Tongue (tissue), 1 donor: ENCODE measurements at regions not wholly inside any gene's neighbourhood (a gene's known extent, or its start where the extent isn't known, plus 50 kb on each side); places are given as distances from the start of the nearest gene placed in this dataset.
A peak's percentile ranks its signal among the peaks of the same experiment; 100 is the strongest.
"Not testable (repeated sequence)": the region's sequence is repeated elsewhere in the genome, so short reads cannot be mapped to it uniquely, and the experiment has no call there.

Experiments used
- DNase-seq: peaks from one replicate; pipeline ENCODE4 v3.0.0-alpha.2; 2015

DNA sequence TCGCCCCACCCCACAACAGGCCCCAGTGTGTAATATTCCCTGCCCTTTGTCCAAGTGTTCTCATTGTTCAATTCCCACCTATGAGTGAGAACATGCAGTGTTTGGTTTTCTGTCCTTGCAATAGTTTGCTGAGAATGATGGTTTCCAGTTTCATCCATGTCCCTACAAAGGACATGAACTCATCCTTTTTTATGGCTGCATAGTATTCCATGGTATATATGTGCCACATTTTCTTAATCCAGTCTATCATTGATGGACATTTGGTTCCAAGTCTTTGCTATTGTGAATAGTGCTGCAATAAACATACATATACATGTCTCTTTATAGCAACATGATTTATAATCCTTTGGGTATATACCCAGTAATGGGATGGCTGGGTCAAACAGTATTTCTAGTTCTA is 132.7 kb downstream of the SNX10 start:
- not testable (repeated sequence) for DNase-seq

DNA sequence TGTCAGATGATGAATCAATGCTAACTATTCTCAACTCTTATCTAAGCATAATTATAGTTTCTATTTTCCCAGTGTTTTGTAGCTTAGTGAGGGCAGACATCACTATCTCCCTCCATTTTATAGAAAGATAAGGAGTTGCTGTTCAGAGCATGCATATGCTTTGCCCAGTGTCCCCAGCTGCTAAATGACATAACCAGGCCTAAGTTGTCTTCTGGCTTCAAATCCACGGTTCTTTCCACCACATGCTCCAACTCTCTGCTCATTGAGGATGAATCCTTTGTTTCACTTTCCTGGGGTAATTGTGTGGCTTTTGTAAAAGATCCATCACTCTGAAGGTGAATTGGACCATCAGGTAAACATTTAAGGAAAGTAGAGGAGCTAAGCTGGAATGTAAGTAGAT is 134.0 kb downstream of the SNX10 start:
- DNase-seq, result no peak

DNA sequence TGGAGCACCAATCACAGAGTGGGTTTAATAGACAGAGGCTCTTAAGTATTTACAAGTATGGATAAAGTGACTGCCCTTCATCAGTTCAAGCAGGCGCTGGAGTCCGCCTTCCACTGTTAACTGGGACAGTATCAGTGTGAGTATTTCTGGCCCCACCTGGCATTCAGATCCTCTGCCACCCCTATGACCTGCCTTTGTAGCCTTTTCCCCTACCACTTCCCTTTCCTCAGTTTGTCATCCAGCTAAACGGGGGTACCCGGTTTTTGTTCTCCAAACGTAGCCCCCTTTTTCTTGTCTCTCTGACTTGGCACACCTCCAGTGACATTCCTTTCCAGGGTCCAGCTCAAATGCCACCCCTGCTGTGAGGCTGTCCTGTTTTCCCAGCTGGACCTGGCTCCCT is 134.4 kb downstream of the SNX10 start:
- DNase-seq, result no peak

GRCh38 chr7:26428571-26428970 is 136.9 kb downstream of the SNX10 start:
- no peak for DNase-seq

DNA sequence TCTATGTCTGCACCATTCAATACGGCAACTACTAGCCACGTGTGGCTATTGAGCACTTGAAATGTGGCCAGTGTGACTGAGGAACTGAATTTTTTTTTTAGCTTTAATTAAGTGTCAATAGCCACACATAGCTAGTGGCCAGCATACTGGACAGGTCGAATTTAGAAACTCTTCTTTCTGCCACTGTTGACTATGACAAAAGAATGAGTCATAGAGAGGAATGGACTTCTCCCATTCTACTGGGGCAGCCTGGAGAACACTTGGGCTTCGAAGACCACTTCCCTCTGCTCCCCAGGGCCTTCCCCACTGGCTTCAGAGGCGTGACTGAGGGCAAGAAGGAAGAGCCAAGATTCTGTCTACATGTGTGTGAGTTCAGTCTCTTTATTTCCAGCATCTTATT is 137.5 kb downstream of the SNX10 start:
- no peak for DNase-seq

GRCh38 chr7:26434974-26435373 is 143.3 kb downstream of the SNX10 start:
- no peak for DNase-seq

DNA sequence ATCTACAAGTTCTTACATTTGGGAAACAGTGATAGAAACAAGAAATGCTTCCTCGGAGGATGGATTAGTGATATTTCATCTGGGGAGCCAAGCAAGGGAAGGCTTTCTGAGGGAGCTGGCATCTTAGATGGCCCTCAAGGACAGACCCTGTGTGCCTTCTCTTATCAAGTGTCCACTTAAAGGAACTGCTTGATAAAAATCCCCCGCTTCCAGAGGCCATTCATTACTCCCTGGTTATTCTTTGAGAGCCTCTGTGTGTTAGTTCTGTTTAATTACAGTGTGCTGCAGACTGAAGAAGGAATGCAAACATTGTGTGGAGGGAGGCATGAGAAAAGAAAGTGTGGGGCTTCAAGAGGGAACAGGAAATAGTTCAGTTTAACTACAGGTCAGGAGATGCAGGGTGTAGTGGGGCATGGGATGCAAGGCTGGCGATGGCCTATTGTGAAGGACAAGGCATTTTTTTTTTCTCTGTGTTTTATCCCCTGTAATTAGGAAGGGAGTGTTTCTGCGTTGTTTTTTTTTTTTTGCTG is 145.4 kb downstream of the SNX10 start:
- DNase-seq, result no peak

- DNase-seq, result no peak
Observed at GRCh38 chr7:26438078-26438477, 146.4 kb downstream of the SNX10 start.

- no peak for DNase-seq
Observed at GRCh38 chr7:26439521-26440232, 148.0 kb downstream of the SNX10 start.

GRCh38 chr7:26440233-26441001 is 148.8 kb downstream of the SNX10 start:
- no peak for DNase-seq

- DNase-seq, result no peak
Observed at GRCh38 chr7:26441002-26441521, 149.4 kb downstream of the SNX10 start.

DNA sequence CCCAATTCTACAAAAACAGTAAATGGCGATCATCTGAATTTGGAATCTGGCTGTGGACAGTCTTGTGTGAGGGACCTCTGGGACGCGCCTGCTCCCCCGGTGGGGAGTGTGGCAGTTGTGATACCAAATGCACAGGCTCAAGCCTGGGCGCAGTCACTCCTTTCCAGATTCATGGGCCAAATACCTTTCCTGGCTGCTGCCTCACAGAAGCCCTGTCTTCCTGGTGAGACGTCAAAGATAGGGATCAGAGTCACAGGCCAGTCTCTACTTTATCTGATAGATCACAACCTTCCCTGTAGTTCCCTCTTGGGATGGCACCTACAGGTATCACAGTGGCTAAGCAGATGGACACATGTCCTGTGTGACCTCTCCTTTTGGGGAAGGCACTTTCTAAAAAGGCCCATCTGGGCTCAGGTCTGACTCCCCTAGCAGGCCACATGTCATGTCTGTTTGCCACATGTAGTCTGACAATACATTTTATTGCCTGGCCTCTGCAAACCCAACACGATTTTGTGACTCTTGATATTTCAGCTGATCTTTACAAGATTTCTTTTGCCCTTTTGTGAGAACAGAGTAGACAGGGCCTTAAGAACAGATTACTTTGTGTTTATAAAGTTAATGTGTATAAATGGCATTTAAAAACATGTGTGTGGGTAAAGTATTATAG is 150.1 kb downstream of the SNX10 start:
- no peak for DNase-seq

DNA sequence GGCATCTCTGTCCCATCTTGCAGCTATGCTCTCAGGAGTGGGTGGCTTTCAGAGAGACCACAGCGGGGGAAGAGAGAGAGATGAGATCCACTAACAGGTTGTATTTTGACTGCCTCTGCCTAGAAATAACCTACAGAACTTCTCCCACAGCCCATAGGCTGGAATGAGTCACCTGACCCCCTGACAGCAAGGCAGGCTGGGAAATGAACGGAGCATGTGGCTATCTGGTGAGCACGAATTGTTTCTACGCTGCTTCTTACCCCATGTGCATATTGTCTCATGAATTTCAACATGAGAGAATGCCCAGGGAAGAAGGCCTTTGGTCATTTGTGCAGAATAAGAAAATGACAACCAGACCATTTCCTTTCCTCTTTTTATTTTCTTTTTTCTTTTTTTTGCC is 151.3 kb downstream of the SNX10 start:
- DNase-seq, result no peak

DNA sequence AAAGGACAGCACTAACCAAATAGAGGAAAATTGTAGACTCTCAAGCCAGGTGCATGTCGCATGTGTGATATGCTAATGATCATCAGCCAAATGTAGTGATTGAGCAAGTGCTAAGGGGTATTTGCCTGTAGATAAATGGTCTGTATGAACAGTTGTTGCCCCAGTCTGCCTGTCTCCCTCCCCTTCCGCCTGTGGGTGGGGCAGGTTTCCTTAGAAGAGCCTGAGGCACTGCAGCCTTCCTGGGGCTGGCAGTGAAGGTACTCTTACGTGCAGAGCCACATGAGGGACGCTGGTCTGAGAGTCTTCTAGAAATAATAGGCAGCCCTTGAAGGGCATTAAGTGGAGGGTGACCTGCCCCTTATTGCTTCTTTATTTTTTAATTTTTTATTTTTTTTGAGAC is 152.1 kb downstream of the SNX10 start:
- no peak for DNase-seq

DNA sequence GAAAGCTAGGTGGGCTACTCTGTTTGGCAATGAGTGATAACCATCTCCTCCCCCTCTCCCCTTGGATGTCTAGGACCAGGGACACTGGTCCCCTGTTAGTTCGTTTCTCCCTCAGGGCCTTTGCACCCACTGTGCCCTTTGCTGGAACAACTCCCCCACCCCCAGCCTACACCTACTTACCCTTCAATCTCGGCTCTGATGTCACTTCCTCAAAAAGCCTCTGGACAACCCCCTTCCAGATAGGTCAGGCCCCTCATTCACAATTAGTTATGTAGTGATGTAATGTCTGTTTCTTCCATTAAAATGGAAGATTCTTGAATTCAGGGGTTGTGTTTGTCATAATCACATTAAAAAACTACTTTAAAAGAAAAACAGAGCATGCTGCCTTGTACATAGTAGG is 152.9 kb downstream of the SNX10 start:
- no peak for DNase-seq

GRCh38 chr7:26447116-26447515 is 155.5 kb downstream of the SNX10 start:
- no peak for DNase-seq

- peak; percentile 30 for DNase-seq
Observed at GRCh38 chr7:26449175-26450165, 157.8 kb downstream of the SNX10 start.

DNA sequence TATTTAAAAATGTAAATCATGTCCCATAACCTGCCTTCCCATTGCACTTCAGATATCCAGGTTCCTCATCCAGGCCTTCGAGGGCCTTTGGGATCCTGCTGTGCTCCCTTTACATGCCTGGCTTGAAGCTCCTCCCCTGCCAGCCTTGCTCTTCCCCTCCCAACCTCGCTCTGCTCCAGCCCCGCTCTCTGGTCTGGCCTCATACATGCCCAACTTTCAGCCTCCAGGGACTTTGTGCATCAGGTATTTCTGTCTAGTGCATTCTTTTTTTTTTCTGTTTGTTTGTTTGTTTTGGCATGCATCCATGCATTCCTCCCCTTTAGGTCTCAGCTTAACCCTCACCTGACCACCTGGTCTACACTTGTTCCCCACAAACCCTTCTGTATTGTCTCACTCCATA is 160.3 kb downstream of the SNX10 start:
- no peak for DNase-seq

- DNase-seq, result no peak
Observed at GRCh38 chr7:26454180-26454579, 162.5 kb downstream of the SNX10 start.

GRCh38 chr7:26457696-26458327 is 166.2 kb downstream of the SNX10 start:
- DNase-seq, result peak; percentile 14
